Panc1 (cell line): ENCODE measurements at regions not wholly inside any gene's neighbourhood (a gene's known extent, or its start where the extent isn't known, plus 50 kb on each side); places are given as distances from the start of the nearest gene placed in this dataset.

Experiments used
- ATAC-seq: fragments of 200-7000 bp; cut with Tn5 transposase; 2 replicates; pipeline ENCODE4 v1.9.1; 2020; ENCODE audit warnings: mild to moderate bottlenecking, moderate library complexity
- BruUV-seq: library from RNA; stranded (reverse); fragments of 400-500 nt; replicated peaks from 2 replicates; lab custom pipeline; 2021; lab: Mats Ljungman, UMichigan
- CTCF ChIA-PET: fragments of 300-600 bp; sonication (Branson Sonifier 250); formaldehyde crosslinking; loops from one replicate; lab custom pipeline; 2022; ENCODE audit warnings: antibody characterized with exemption; lab: Charles Lee
- POLR2A ChIA-PET: fragments of 300-600 bp; sonication (Branson Sonifier 250); formaldehyde crosslinking; loops from one replicate; lab custom pipeline; 2022; ENCODE audit warnings: antibody characterized with exemption; lab: Charles Lee
- DNase-seq: peaks from one replicate; pipeline ENCODE4 v3.0.0-alpha.2; 2010; ENCODE audit warnings: low read depth, low spot score
- H3K27ac ChIP-seq: 2 replicates; pipeline ENCODE4 v1.5.1; 2011; ENCODE audit warnings: mild to moderate bottlenecking, low read length, inconsistent platforms
- H3K27me3 ChIP-seq: fragments of 200-500 bp; sonication (Bioruptor generic); 2 replicates; pipeline ENCODE4 v1.6.0; 2014; ENCODE audit warnings: low read length, inconsistent platforms; ENCODE audit not compliant: control insufficient read depth, insufficient read depth
- H3K36me3 ChIP-seq: fragments of 200-500 bp; sonication (Bioruptor generic); 2 replicates; pipeline ENCODE4 v1.5.1; 2014; ENCODE audit warnings: inconsistent platforms, mild to moderate bottlenecking, low read length, moderate library complexity; ENCODE audit not compliant: control insufficient read depth, insufficient read depth
- H3K4me1 ChIP-seq: 2 replicates; pipeline ENCODE4 v1.5.1; 2011; ENCODE audit warnings: inconsistent platforms, mild to moderate bottlenecking, low read length, moderate library complexity; ENCODE audit not compliant: control insufficient read depth, insufficient read depth
- H3K4me3 ChIP-seq, 2 experiments: 2 replicates each; pipeline ENCODE4 v1.5.1; 2011 to 2012; ENCODE audit warnings: low read depth in 2 of 2, low read length in 2 of 2, mild to moderate bottlenecking in 2 of 2, inconsistent platforms in 1 of 2, moderate library complexity in 1 of 2
- H3K9me3 ChIP-seq: fragments of 200-500 bp; sonication (Bioruptor generic); 2 replicates; pipeline ENCODE4 v1.5.1; 2014; ENCODE audit warnings: low read depth, mild to moderate bottlenecking, inconsistent platforms, low read length, moderate library complexity; ENCODE audit not compliant: control insufficient read depth, insufficient read depth
- POLR2AphosphoS5 ChIP-seq: IDR thresholded peaks from 2 replicates; pipeline ENCODE4 v1.6.1; 2012; ENCODE audit warnings: mild to moderate bottlenecking, low read depth, low read length, moderate library complexity
- REST ChIP-seq, 2 experiments: IDR thresholded peaks; 2 replicates each; pipeline ENCODE4 v1.6.1; 2011 to 2012; ENCODE audit warnings: low read depth in 2 of 2, control low read depth in 1 of 2, low read length in 1 of 2, mild to moderate bottlenecking in 1 of 2, moderate library complexity in 1 of 2; ENCODE audit not compliant: insufficient read depth in 1 of 2
- SIN3A ChIP-seq: IDR thresholded peaks from 2 replicates; pipeline ENCODE4 v1.6.1; 2012; ENCODE audit warnings: low read depth, mild to moderate bottlenecking, low read length, moderate library complexity, borderline replicate concordance; ENCODE audit not compliant: insufficient read depth
- TCF7L2 ChIP-seq: IDR thresholded peaks from 2 replicates; pipeline ENCODE4 v1.6.1; 2011; ENCODE audit warnings: mild to moderate bottlenecking, low read depth, low read length, inconsistent platforms
- in situ Hi-C: cut with HindIII; loops from 2 replicates; pipeline ENCODE4 v1.10.0; 2016; ENCODE audit warnings: low sequenced_read_pairs, low pct_unique_long_range_greater_than_20kb
- intact Hi-C: fragments of 100-400 bp; cut with micrococcal nuclease; formaldehyde crosslinking; loops from one replicate; pipeline ENCODE4 v1.10.0; 2022; ENCODE audit not compliant: unreplicated experiment
- TF ChIP-seq, protein P1 (sequence below): fragments of 450-650 bp; IDR thresholded peaks from 2 replicates; pipeline ENCODE4 v1.5.1; 2017; ENCODE audit warnings: mild to moderate bottlenecking

DNA sequence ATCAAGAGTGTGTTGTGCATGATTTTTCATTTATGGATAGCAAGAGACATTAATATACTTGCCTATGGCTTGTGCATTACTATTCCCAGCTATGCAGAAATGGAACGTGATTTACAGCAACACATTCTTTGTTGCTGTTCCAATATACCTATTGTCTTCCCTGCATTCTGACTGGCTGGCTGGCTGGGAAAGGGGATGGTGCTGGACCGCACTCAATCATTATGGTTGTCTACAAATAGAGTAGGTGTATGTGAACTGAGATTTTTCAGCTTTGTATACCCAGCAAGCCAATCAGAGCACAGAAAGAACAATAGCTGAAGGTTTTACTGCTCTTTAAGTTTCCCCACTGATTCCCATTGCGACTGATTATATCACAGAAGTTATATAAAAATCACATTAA lies 167.5 kb downstream of the ATG4C start:
- DNase-seq: no peak
- Histone ChIP-seq H3K36me3 (no peaks in the 10 kb centered on the region), H3K27me3 (peaks cover 36% of the 10 kb centered on the region), H3K4me1 (no peaks in the 10 kb centered on the region), H3K27ac (no peak overlapping the region), H3K4me3 (no peak overlapping the region), H3K9me3 (no peaks in the 10 kb centered on the region)
- TF ChIP-seq SIN3A (no peak), REST (IDR thresholded peaks at IDR 0.05; ENCODE audit: insufficient read depth in 1 of 2, low read depth in 2 of 2, low read length in 1 of 2) (no peak), POLR2AphosphoS5 (no peak), TCF7L2 (no peak)
- TF ChIP-seq, protein P1, sequence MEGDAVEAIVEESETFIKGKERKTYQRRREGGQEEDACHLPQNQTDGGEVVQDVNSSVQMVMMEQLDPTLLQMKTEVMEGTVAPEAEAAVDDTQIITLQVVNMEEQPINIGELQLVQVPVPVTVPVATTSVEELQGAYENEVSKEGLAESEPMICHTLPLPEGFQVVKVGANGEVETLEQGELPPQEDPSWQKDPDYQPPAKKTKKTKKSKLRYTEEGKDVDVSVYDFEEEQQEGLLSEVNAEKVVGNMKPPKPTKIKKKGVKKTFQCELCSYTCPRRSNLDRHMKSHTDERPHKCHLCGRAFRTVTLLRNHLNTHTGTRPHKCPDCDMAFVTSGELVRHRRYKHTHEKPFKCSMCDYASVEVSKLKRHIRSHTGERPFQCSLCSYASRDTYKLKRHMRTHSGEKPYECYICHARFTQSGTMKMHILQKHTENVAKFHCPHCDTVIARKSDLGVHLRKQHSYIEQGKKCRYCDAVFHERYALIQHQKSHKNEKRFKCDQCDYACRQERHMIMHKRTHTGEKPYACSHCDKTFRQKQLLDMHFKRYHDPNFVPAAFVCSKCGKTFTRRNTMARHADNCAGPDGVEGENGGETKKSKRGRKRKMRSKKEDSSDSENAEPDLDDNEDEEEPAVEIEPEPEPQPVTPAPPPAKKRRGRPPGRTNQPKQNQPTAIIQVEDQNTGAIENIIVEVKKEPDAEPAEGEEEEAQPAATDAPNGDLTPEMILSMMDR: no peak
- intact Hi-C loops (no loop called here), in situ Hi-C loops (no loop called here)
- no TSS peak for BruUV-seq
- ATAC-seq: no peak
- POLR2A ChIA-PET: no interaction called here
- CTCF ChIA-PET: no interaction called here

DNA sequence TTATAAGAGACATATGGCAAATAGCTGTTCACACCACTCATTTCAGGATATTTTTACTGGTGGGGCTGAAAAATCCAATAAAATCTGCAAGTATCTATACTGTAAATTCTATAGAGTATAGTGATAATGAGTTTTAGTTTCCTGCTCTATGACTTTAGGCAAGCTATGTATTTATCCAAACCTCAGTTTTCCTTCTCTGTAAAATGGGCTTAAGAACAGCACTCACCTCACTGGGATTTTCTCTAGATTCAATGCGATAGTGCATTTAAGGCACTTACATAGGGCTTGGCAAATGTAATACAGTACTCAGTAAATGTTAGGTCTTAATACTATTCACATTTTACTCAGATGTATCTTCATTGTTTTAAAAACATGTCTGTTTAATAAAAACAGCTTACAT lies 168.7 kb downstream of the ATG4C start:
- POLR2A ChIA-PET: no interaction called here
- Histone ChIP-seq H3K4me3 (no peak overlapping the region), H3K4me1 (no peaks in the 10 kb centered on the region), H3K36me3 (no peaks in the 10 kb centered on the region), H3K9me3 (no peaks in the 10 kb centered on the region), H3K27me3 (peaks cover 36% of the 10 kb centered on the region), H3K27ac (no peak overlapping the region)
- BruUV-seq: no TSS peak
- ATAC-seq (no peak), DNase-seq (no peak)
- CTCF ChIA-PET: no interaction called here
- intact Hi-C loops: no loop called here
- in situ Hi-C loops: no loop called here
- TF ChIP-seq REST (IDR thresholded peaks at IDR 0.05; ENCODE audit: insufficient read depth in 1 of 2, low read depth in 2 of 2, low read length in 1 of 2) (no peak), POLR2AphosphoS5 (no peak), TCF7L2 (no peak), SIN3A (no peak)
- TF ChIP-seq, protein P1: no peak
